GM23338 (cell line): ENCODE measurements at regions not wholly inside any gene's neighbourhood (a gene's known extent, or its start where the extent isn't known, plus 50 kb on each side); places are given as distances from the start of the nearest gene placed in this dataset.

ENCODE experiments used
- ATAC-seq: fragments of 200-7000 bp; cut with Tn5 transposase; 3 replicates; pipeline ENCODE4 v1.9.1; 2020
- DNase-seq: peaks from one replicate; pipeline ENCODE4 v3.0.0-alpha.2; 2015; ENCODE audit warnings: low spot score
- H2AFZ ChIP-seq: fragments of 200-600 bp; sonication (generic); 2 replicates; pipeline ENCODE4 v1.8.0; 2016; ENCODE audit warnings: antibody characterized with exemption, mild to moderate bottlenecking, moderate library complexity
- H3F3A ChIP-seq: fragments of 200-600 bp; sonication (generic); replicated peaks from 2 replicates; pipeline ENCODE4 v1.8.0; 2017; ENCODE audit warnings: antibody characterized with exemption, mixed run types, low read depth
- H3K27ac ChIP-seq: fragments of 200-600 bp; sonication (generic); 2 replicates; pipeline ENCODE4 v1.6.1; 2016; ENCODE audit warnings: low read depth
- H3K27me3 ChIP-seq: fragments of 200-600 bp; sonication (generic); 2 replicates; pipeline ENCODE4 v1.8.0; 2016; ENCODE audit warnings: mild to moderate bottlenecking, mixed run types, moderate library complexity; ENCODE audit not compliant: insufficient read depth
- H3K36me3 ChIP-seq: fragments of 200-600 bp; sonication (generic); 2 replicates; pipeline ENCODE4 v1.8.0; 2016; ENCODE audit warnings: mild to moderate bottlenecking; ENCODE audit not compliant: insufficient read depth
- H3K4me1 ChIP-seq: fragments of 200-600 bp; sonication (generic); 2 replicates; pipeline ENCODE4 v1.8.0; 2016; ENCODE audit warnings: mild to moderate bottlenecking, moderate library complexity; ENCODE audit not compliant: insufficient read depth
- H3K4me2 ChIP-seq: fragments of 200-600 bp; sonication (generic); 2 replicates; pipeline ENCODE4 v1.7.1; 2017; ENCODE audit warnings: mixed run types
- H3K4me3 ChIP-seq: fragments of 200-600 bp; sonication (generic); 2 replicates; pipeline ENCODE4 v1.6.1; 2016; ENCODE audit warnings: mixed run types
- H3K79me2 ChIP-seq: fragments of 200-600 bp; sonication (generic); replicated peaks from 2 replicates; pipeline ENCODE4 v1.8.0; 2017; ENCODE audit warnings: mild to moderate bottlenecking; ENCODE audit not compliant: insufficient read depth
- H3K9me2 ChIP-seq: fragments of 200-600 bp; sonication (generic); 2 replicates; pipeline ENCODE4 v1.8.0; 2017; ENCODE audit not compliant: insufficient read depth
- H4K20me1 ChIP-seq: fragments of 200-600 bp; sonication (generic); replicated peaks from 2 replicates; pipeline ENCODE4 v1.8.0; 2017; ENCODE audit warnings: mild to moderate bottlenecking; ENCODE audit not compliant: insufficient read depth
- H3K27ac Mint-ChIP-seq: 2 replicates; pipeline ENCODE4 v1.8.0; 2020; ENCODE audit warnings: inconsistent platforms, mild to moderate bottlenecking, moderate library complexity, mixed read lengths
- H3K27me3 Mint-ChIP-seq: 3 replicates; pipeline ENCODE4 v1.8.0; 2022; ENCODE audit warnings: low read depth, mild to moderate bottlenecking, moderate library complexity, mixed read lengths, inconsistent platforms; ENCODE audit not compliant: insufficient read depth, poor library complexity
- H3K36me3 Mint-ChIP-seq: 3 replicates; pipeline ENCODE4 v1.8.0; 2021; ENCODE audit warnings: low read depth, mild to moderate bottlenecking, inconsistent platforms, moderate library complexity, mixed read lengths
- H3K4me1 Mint-ChIP-seq: 3 replicates; pipeline ENCODE4 v1.8.0; 2020; ENCODE audit warnings: mild to moderate bottlenecking, inconsistent platforms, mixed read lengths
- H3K4me3 Mint-ChIP-seq: 3 replicates; pipeline ENCODE4 v1.8.0; 2021; ENCODE audit warnings: moderate library complexity, mild to moderate bottlenecking, inconsistent platforms, mixed read lengths
- H3K9me3 Mint-ChIP-seq: 3 replicates; pipeline ENCODE4 v1.8.0; 2020; ENCODE audit warnings: moderate library complexity, mild to moderate bottlenecking, inconsistent platforms, mixed read lengths
- EZH2 ChIP-seq: fragments of 200-600 bp; sonication (generic); IDR thresholded peaks from one replicate; pipeline ENCODE4 v1.8.0; 2017; ENCODE audit warnings: antibody characterized with exemption, mild to moderate bottlenecking, low read depth; ENCODE audit not compliant: unreplicated experiment
- JUNB ChIP-seq: IDR thresholded peaks from one replicate; pipeline ENCODE4 v1.6.1; 2016; ENCODE audit warnings: antibody characterized with exemption; ENCODE audit not compliant: unreplicated experiment
- POLR2AphosphoS5 ChIP-seq: IDR thresholded peaks from 2 replicates; pipeline ENCODE4 v1.6.1; 2016; ENCODE audit warnings: antibody characterized with exemption, low read depth
- ZNF331 ChIP-seq: fragments of 250-450 bp; sonication (Bioruptor Pico); IDR thresholded peaks from 2 replicates; pipeline ENCODE4 v1.5.0; 2020; ENCODE audit warnings: low read depth, mild to moderate bottlenecking, moderate library complexity
- ZNF462 ChIP-seq: fragments of 250-450 bp; sonication (Bioruptor Pico); IDR thresholded peaks from 2 replicates; pipeline ENCODE4 v1.5.0; 2020; ENCODE audit warnings: mild to moderate bottlenecking, moderate library complexity
- TF ChIP-seq, protein P1 (sequence below): IDR thresholded peaks from 2 replicates; pipeline ENCODE4 v1.6.1; 2016; ENCODE audit warnings: antibody characterized with exemption
- TF ChIP-seq, protein P2 (sequence below): IDR thresholded peaks from one replicate; pipeline ENCODE4 v1.6.1; 2018; ENCODE audit warnings: antibody characterized with exemption; ENCODE audit not compliant: unreplicated experiment

DNA sequence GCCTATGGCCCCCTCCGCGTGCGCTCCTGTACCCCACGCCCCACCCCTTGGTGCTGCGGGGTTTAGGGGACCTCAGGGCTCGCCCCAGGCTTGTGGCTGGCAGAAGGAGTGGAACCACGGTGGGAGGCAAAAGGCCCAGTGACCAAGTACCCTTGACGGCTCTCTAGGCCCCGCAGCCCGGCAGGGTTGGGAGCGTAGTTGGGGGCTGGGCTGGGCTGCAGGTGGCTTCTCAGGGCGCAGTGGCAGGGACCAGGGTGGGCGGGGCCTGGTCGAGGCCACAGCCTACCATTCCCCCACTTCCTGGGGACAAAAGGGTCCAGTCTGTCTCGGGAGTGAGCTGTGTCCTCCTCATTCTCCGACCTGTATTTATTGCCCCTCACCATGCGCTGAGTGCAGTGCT, 124.9 kb downstream of the RBFOX3 start (continued):
- TF ChIP-seq ZNF462 (CRISPR knock-in tag) (no peak), EZH2 (no peak), POLR2AphosphoS5 (no peak), JUNB (no peak)
- TF ChIP-seq, protein P1, sequence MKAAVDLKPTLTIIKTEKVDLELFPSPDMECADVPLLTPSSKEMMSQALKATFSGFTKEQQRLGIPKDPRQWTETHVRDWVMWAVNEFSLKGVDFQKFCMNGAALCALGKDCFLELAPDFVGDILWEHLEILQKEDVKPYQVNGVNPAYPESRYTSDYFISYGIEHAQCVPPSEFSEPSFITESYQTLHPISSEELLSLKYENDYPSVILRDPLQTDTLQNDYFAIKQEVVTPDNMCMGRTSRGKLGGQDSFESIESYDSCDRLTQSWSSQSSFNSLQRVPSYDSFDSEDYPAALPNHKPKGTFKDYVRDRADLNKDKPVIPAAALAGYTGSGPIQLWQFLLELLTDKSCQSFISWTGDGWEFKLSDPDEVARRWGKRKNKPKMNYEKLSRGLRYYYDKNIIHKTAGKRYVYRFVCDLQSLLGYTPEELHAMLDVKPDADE: no peak

GRCh38 chr17:79485419-79485985, 125.3 kb downstream of the RBFOX3 start:
- Mint-ChIP-seq H3K27me3 (peaks cover 14% of the 10 kb centered on the region), H3K27ac (no peak overlapping the region)

More at GRCh38 chr17:79485419-79485985, 125.3 kb downstream of the RBFOX3 start:
- H3K4me2 ChIP-seq: no peak overlapping the region
- H3K4me1 Mint-ChIP-seq: peaks cover 31% of the 10 kb centered on the region
- peaks cover 12% of the 10 kb centered on the region for H3K4me1 ChIP-seq
- DNase-seq: no peak
- no peaks in the 10 kb centered on the region; the same call in 2 of the 3 replicates for H3K9me3 Mint-ChIP-seq
- no peaks in the 10 kb centered on the region for H3F3A ChIP-seq
- TF ChIP-seq, protein P1: no peak
- TF ChIP-seq, protein P2, sequence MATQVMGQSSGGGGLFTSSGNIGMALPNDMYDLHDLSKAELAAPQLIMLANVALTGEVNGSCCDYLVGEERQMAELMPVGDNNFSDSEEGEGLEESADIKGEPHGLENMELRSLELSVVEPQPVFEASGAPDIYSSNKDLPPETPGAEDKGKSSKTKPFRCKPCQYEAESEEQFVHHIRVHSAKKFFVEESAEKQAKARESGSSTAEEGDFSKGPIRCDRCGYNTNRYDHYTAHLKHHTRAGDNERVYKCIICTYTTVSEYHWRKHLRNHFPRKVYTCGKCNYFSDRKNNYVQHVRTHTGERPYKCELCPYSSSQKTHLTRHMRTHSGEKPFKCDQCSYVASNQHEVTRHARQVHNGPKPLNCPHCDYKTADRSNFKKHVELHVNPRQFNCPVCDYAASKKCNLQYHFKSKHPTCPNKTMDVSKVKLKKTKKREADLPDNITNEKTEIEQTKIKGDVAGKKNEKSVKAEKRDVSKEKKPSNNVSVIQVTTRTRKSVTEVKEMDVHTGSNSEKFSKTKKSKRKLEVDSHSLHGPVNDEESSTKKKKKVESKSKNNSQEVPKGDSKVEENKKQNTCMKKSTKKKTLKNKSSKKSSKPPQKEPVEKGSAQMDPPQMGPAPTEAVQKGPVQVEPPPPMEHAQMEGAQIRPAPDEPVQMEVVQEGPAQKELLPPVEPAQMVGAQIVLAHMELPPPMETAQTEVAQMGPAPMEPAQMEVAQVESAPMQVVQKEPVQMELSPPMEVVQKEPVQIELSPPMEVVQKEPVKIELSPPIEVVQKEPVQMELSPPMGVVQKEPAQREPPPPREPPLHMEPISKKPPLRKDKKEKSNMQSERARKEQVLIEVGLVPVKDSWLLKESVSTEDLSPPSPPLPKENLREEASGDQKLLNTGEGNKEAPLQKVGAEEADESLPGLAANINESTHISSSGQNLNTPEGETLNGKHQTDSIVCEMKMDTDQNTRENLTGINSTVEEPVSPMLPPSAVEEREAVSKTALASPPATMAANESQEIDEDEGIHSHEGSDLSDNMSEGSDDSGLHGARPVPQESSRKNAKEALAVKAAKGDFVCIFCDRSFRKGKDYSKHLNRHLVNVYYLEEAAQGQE: no peak
- TF ChIP-seq ZNF331 (CRISPR knock-in tag) (no peak), EZH2 (no peak), POLR2AphosphoS5 (no peak)
- no peaks in the 10 kb centered on the region for H3K36me3 ChIP-seq
- ATAC-seq: peak; percentile 45
- H3K27ac ChIP-seq: no peak overlapping the region
- H3K79me2 ChIP-seq: no peaks in the 10 kb centered on the region
- H3K27me3 ChIP-seq: no peaks in the 10 kb centered on the region
- no peaks in the 10 kb centered on the region for H3K36me3 Mint-ChIP-seq
- H3K4me3 Mint-ChIP-seq: no peak overlapping the region
- no peaks in the 10 kb centered on the region for H3K9me2 ChIP-seq
- no peak overlapping the region for H3K4me3 ChIP-seq
- H4K20me1 ChIP-seq: no peaks in the 10 kb centered on the region
- H2AFZ ChIP-seq: peak overlapping the region; percentile 74
